ENCODE measurements at regions not wholly inside any gene's neighbourhood (a gene's known extent, or its start where the extent isn't known, plus 50 kb on each side); places are given as distances from the start of the nearest gene placed in this dataset.

DNA sequence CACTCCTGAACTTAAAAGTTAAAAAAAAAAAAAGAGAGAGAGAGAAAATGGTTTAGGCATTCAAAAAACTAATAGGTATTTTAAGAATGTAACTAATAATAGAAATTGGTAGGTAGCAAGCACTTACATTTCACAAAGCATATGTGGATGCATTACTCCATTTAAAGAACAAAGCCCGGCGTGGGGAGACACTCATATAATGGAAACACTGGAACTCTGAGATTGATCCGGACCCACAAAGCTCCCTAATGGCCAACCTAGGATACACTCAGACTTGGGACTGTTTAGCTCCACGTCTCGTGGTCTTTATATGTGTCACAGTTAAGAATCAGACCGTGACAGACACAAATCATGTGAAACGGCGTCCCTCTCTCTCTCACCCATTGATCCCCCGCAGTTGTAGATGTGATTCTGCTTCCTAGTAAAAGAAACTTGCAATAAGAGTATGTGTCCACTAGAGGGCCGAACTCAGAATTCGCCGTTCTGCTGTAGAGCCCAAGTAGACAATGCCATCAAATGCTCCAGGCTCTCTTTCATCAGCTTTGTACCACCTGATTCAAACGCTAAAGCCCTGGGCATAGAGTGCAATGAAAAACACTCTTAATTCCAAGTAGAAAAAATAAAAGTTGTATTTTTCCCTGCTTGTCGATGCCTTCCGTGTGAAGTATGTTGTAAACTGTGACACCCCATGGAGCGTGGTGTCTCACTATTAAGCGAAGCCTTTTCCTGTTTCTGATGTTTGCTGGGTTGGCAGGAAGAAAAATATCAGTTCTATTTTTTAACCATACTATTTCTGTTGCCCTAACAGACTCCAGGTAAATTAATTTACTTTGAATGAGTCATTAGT is 429.0 kb upstream of the MTPN start:
- POLR2A ChIA-PET (ENCODE audit: low non-redundant PET): no interaction called here
- intact Hi-C loops (cut with micrococcal nuclease; ENCODE audit: unreplicated experiment): loop anchor here (2.0 to 5.0 kb wide), 2 partner anchors 281 to 466 kb away; no protein-coding TSS in a partner anchor
- Histone ChIP-seq H3K27ac (ENCODE audit: low read depth, low read length, poor library complexity, severe bottlenecking) (peak overlapping the region; percentile 71), H3K9me3 (ENCODE audit: low read depth, low read length, poor library complexity, severe bottlenecking) (no peaks in the 10 kb centered on the region), H3K4me3 (ENCODE audit: low read depth, low read length, poor library complexity, severe bottlenecking) (peak overlapping the region; percentile 44), H3K36me3 (ENCODE audit: insufficient read depth, low read length, poor library complexity, severe bottlenecking) (no peaks in the 10 kb centered on the region), H3K4me1 (ENCODE audit: insufficient read depth, low read length, poor library complexity, severe bottlenecking) (peaks cover 33% of the 10 kb centered on the region), H3K27me3 (replicated peaks; ENCODE audit: insufficient read depth, low read depth, low read length, poor library complexity) (no peaks in the 10 kb centered on the region)
- TF ChIP-seq, protein P1, sequence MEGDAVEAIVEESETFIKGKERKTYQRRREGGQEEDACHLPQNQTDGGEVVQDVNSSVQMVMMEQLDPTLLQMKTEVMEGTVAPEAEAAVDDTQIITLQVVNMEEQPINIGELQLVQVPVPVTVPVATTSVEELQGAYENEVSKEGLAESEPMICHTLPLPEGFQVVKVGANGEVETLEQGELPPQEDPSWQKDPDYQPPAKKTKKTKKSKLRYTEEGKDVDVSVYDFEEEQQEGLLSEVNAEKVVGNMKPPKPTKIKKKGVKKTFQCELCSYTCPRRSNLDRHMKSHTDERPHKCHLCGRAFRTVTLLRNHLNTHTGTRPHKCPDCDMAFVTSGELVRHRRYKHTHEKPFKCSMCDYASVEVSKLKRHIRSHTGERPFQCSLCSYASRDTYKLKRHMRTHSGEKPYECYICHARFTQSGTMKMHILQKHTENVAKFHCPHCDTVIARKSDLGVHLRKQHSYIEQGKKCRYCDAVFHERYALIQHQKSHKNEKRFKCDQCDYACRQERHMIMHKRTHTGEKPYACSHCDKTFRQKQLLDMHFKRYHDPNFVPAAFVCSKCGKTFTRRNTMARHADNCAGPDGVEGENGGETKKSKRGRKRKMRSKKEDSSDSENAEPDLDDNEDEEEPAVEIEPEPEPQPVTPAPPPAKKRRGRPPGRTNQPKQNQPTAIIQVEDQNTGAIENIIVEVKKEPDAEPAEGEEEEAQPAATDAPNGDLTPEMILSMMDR (conservative IDR thresholded peaks at IDR 0.05; ENCODE audit: low read depth, low read length): peak; percentile 87
- TF ChIP-seq EZH2 (IDR thresholded peaks at IDR 0.05; ENCODE audit: borderline replicate concordance, low read depth, low read length, poor library complexity, severe bottlenecking): no peak
- DNase-seq (ENCODE audit: low spot score): peak; percentile 90
- CTCF ChIA-PET: no interaction called here
- no TSS peak for BruUV-seq (replicated peaks)

DNA sequence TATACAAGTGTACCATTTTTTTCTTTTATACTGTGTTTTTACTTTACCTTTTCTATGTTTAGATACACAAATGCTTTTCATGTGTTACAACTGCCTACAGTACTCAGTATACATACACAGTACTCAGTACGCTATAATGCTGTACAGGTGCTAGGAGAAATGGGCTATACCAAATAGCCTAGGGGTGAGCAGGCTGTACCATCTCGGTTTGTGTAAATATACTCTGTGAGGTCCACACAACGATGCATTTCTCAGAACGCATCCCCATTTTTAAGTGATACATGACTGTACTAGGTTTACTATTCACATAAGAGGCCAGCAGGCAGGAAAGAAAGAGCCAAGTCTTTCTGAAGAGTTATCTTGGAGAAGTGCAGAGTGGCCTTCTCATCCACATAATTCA is 426.4 kb upstream of the MTPN start:
- intact Hi-C loops (cut with micrococcal nuclease; ENCODE audit: unreplicated experiment): loop anchor here (5.0 kb wide), 1 partner anchor 1189 kb away; no protein-coding TSS in a partner anchor
- DNase-seq (ENCODE audit: low spot score): no peak
- Histone ChIP-seq H3K4me3 (ENCODE audit: low read depth, low read length, poor library complexity, severe bottlenecking) (no peak overlapping the region), H3K4me1 (ENCODE audit: insufficient read depth, low read length, poor library complexity, severe bottlenecking) (peaks cover 49% of the 10 kb centered on the region), H3K36me3 (ENCODE audit: insufficient read depth, low read length, poor library complexity, severe bottlenecking) (no peaks in the 10 kb centered on the region), H3K27me3 (replicated peaks; ENCODE audit: insufficient read depth, low read depth, low read length, poor library complexity) (no peaks in the 10 kb centered on the region), H3K27ac (ENCODE audit: low read depth, low read length, poor library complexity, severe bottlenecking) (peak overlapping the region; percentile 67), H3K9me3 (ENCODE audit: low read depth, low read length, poor library complexity, severe bottlenecking) (no peaks in the 10 kb centered on the region)
- CTCF ChIA-PET: interaction anchor here (0.5 kb wide), 1 partner anchor 671 kb away, joined by 6 read pairs; no protein-coding TSS in a partner anchor
- TF ChIP-seq, protein P1 (conservative IDR thresholded peaks at IDR 0.05; ENCODE audit: low read depth, low read length): no peak
- TF ChIP-seq EZH2 (IDR thresholded peaks at IDR 0.05; ENCODE audit: borderline replicate concordance, low read depth, low read length, poor library complexity, severe bottlenecking): no peak
- no TSS peak for BruUV-seq (replicated peaks)
- POLR2A ChIA-PET (ENCODE audit: low non-redundant PET): no interaction called here

DNA sequence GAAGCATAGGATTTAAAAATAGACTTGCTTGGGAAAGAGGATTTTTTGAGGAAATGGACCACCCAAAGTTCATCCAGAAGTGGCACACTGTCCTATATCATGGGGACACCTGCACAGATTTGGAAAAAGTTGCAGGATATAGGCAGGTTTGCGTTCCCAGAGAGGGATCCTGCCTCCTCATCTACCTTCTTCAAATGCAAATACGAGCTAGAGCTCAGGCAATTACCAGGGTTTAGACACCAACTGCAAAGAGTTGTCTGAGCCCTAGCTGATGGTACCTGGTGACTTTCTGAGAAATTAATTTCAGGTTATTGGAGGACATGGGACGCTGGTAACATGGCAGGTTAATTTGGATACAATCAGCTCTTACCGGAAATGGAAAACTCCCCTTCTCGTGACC is 423.7 kb upstream of the MTPN start:
- H3K36me3 ChIP-seq (ENCODE audit: insufficient read depth, low read length, poor library complexity, severe bottlenecking): no peaks in the 10 kb centered on the region
- DNase-seq (ENCODE audit: low spot score): no peak
- CTCF ChIA-PET: no interaction called here
- no peak overlapping the region for H3K4me3 ChIP-seq (ENCODE audit: low read depth, low read length, poor library complexity, severe bottlenecking)
- POLR2A ChIA-PET (ENCODE audit: low non-redundant PET): no interaction called here
- no peak overlapping the region for H3K27ac ChIP-seq (ENCODE audit: low read depth, low read length, poor library complexity, severe bottlenecking)
- TF ChIP-seq, protein P1 (conservative IDR thresholded peaks at IDR 0.05; ENCODE audit: low read depth, low read length): no peak
- no peak for TF ChIP-seq EZH2 (IDR thresholded peaks at IDR 0.05; ENCODE audit: borderline replicate concordance, low read depth, low read length, poor library complexity, severe bottlenecking)
- H3K9me3 ChIP-seq (ENCODE audit: low read depth, low read length, poor library complexity, severe bottlenecking): no peaks in the 10 kb centered on the region
- H3K4me1 ChIP-seq (ENCODE audit: insufficient read depth, low read length, poor library complexity, severe bottlenecking): peaks cover 66% of the 10 kb centered on the region
- H3K27me3 ChIP-seq (replicated peaks; ENCODE audit: insufficient read depth, low read depth, low read length, poor library complexity): no peaks in the 10 kb centered on the region
- BruUV-seq (replicated peaks): no TSS peak
- intact Hi-C loops (cut with micrococcal nuclease; ENCODE audit: unreplicated experiment): loop anchor here (5.0 kb wide), 1 partner anchor 1191 kb away; no protein-coding TSS in a partner anchor

All from A673 (cell line).